Stimulated activated CD8-positive, alpha-beta memory T cell treated with anti-CD3 and anti-CD28 coated beads, Interleukin-15, amount 100 ng/mL, for 4 hours (primary cell): ENCODE measurements at regions not wholly inside any gene's neighbourhood (a gene's known extent, or its start where the extent isn't known, plus 50 kb on each side); places are given as distances from the start of the nearest gene placed in this dataset.

Source experiments
- DNase-seq, 2 donors: peaks; one replicate each; pipeline ENCODE4 v3.0.0-alpha.2; 2020; ENCODE audit warnings: low read depth in 2 of 2

DNA sequence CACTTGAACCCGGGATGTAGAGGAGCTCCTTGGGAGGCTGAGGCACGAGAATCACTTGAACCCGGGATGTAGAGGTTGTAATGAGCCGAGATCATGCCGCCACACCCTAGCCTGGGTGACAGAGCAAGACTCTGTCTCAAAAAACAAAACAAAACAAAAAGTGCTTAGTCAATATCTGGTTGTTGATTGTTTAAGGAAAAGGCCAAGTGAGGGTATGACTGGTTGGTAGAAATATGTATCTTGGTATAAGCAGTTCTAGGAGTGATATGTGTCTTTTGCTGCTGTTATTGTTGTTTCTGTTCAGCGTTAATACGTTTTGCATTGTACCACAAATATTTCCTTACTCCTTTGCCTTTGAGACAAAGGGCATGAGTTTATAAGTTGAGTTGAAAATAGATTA is 210.7 kb upstream of the DMRT1 start:
- DNase-seq: no peak

DNA sequence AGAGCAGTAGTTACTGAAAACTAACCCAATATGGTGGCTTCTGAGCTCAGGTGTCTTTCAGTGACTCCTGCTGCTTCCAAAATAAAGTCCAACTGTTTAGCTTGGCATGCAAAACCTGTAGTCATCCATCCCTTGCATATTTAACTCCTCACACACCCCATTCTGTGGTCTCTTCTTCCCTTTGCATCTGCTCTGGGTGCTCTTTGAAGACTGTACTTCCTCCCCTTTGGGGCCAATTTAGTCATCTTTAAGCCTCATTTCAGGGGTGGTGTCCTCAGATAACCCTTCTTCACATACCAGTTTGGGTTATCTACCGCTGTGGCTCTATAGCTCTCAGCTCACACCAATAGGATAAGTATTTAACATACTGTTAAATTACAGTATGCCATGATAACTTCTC is 209.9 kb upstream of the DMRT1 start:
- no peak for DNase-seq

DNA sequence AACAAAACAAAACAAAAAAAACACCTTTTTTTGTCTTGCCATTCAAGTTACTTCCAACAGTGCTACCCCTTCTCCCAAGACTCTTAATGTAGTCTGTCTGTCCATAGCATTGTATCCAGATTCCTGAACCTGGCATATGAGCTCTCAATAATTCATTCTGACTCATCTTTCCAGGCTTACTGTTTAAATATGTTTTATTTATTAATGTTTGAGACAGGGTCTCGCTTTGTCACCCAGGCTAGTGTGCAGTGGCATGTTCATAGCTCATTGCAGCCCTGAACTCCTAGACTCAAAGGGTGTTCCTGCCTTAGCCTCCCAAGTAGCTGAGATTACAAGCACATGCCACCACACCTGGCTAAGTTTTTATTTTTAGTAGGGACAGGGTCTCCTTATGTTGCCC is 208.0 kb upstream of the DMRT1 start:
- DNase-seq: no peak

DNA sequence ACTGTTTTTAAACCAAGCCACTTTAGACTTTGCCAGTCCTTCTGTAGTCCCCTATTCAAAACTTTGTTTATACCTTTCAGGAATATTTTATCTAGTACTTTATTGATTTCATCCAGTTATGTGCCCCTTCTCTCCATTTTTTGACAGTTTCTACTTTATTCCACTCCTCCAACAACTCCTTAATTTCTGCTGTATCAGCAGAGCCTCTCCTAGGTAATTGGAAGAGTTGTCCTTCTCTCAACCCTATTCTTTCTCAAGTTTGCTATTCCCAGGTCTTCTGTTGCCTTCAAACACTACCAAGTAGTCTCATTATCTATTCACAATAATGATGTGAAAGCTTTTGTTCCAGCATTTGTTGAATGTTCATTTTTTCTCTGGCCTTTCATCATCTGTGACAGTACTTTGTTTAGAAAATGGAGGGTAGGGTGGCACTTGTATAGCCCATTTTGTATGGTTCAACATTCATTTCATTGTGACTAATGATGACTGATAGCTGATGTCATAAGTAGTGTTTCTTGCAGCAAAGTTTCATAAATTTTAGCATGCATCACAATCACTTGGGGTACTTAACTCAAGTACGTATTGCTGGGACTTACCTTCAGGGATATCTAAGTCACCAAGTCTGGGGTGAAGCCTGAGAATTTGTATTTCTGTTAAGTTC is 204.4 kb upstream of the DMRT1 start:
- no peak for DNase-seq

GRCh38 chr9:638152-638551 is 203.3 kb upstream of the DMRT1 start:
- DNase-seq: no peak

- DNase-seq: no peak
Observed at GRCh38 chr9:642014-642413, 199.5 kb upstream of the DMRT1 start.

- no peak for DNase-seq
Observed at GRCh38 chr9:643966-644365, 197.5 kb upstream of the DMRT1 start.

- no peak for DNase-seq
Observed at GRCh38 chr9:647522-647921, 194.0 kb upstream of the DMRT1 start.

- DNase-seq: no peak
Observed at GRCh38 chr9:649128-650074, 192.1 kb upstream of the DMRT1 start.

- DNase-seq: no peak
Observed at GRCh38 chr9:650362-650761, 191.1 kb upstream of the DMRT1 start.

- DNase-seq: no peak
Observed at GRCh38 chr9:651371-651770, 190.1 kb upstream of the DMRT1 start.

GRCh38 chr9:652914-653313 is 188.6 kb upstream of the DMRT1 start:
- DNase-seq: no peak

DNA sequence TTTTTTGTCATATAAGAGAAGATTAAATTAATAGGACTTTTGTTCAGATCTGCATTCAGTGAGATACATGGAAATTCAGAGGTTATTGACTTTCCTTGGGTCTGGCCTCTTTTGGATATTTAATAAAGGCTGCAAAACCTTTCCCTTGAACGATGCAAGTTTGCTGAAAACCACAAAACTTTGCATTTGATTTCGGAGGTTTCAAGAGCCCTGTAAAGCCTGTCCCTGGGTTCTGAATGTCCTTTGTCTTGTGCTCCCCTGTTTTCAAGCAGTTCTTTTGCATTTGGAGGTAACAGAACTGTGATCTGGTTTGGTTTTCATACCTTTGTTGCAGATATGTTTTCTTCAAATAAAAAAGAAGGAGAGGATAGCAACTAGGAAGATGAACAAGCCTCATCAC is 188.1 kb upstream of the DMRT1 start:
- no peak for DNase-seq

DNA sequence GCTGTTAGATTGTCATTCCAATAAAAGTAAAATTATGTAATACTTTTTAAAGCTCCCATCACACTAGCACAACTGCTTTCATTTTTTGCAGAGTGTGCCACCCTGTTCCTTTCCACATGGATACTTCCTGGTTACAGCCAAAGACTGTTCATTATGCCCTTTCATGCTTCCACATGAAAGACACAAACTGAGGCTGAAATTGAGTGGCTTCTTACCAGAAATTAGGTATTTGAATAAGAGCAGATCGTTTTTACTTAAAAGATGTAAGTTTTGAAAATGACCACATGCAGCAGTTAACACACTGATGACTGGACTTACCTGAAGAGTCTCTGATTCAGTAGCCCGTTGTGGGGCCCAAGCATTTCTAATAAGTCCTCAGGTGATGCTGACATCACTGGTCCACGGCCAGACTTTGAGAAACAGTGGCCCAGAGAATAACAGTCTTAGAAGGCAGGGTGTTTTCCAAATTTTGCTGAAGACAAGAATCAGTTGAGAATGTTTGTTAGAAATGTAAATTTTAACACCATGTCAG is 187.6 kb upstream of the DMRT1 start:
- DNase-seq: no peak

DNA sequence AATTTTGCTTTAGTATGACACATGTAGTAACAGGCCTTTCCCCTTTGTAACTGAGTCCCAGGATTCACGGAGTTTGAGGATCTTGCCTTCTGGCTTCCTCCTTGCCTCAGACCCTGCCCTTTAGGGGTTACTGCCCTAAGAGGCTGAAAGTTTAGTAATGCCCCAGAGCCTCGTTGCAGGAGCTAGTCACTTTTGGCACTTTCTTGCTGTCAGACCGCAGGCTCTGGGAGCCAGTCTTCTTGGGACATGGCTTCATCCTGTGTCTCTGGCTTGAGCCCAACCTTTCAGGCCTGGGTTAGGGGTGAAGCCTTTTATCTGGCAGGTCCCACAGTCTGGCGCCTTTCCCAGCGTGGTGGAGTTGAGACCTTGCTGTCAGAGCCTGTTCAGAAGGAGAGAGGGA is 185.6 kb upstream of the DMRT1 start:
- DNase-seq: no peak

DNA sequence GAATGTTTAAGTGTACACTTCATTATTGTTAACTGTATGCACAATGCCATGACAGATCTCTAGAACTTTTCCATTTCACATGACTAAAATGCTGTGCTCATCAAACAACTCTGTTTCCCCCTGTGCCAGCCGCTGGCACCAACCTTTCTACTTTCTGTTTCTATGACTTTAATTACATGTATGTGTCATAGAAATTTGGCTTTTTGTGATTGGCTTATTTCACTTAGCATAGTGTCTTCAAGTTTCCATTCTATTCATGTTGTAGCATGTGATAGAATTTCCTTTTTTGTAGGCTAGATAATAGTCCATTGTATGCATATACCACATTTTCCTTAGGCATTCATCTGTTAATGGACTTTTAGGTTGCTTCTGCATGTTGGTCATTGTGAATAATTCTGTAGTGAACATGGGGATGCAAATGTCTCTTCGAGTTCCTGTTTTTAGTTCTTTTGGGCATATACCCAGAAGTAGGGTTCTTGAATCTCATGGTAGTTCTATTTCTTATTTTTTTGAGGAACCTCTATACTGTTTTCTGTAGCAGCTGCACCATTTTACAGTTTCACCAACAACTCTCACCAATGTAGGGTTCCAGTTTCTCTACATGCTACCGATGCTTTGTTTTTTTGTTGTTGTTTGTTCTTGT is 184.4 kb upstream of the DMRT1 start:
- no peak for DNase-seq

DNA sequence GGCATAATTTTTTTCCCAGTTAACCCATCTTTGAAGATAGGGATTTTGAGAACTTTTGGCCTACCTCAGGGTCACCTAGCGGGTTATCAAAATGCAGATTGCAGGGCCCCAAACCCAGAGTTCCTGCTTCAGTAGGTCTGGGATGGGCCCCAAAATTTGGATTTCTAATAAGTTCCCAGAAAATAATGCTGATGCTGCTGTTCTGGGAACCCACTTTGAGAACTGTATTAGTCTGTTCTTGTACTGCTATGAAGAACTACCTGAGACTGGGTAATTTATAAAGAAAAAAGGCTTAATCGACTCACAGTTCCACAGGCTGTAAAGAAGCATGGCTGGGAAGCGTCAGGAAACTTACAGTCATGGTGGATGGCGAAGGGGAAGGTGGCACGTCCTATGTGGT is 182.2 kb upstream of the DMRT1 start:
- no peak for DNase-seq

GRCh38 chr9:660227-660626 is 181.3 kb upstream of the DMRT1 start:
- no peak for DNase-seq

DNA sequence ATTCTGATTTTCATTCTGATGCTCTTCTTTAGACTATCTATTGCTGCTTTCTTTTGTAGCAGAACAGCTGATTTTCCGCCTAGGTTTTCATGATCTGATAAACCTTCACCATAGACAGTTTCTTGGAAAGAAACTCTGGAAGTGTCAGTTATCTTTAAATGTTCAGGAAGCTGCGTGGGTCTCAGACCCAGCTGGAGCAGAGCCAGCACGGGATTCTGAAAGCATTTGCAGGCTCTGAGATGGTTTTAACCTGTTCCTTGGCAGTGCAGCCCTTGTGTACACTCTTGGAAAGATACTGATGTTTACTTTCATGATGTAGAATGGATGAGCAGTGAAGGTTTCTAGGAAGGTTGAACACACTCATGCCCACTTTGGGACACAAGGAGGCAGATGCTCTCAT is 178.0 kb upstream of the DMRT1 start:
- no peak for DNase-seq

GRCh38 chr9:665296-665695 is 176.2 kb upstream of the DMRT1 start:
- no peak for DNase-seq

DNA sequence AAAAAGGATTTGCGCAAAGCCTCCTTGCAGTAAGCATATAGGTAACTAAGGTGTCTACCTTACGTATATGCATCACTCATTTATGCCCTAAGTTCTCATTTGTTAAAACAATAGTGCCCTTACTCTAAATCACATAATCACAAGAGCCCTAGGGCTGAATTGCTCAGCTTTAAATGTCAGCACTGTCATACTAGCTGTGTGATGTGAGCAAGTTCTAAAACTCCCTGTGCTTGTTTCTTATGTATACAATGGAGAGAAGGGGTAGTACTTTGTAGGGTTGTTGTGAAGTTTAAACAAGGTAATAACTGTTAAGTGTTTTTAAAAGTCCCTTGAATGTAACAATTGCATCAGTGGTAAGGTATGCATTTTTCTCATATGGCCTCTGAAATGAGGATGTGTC is 169.5 kb upstream of the DMRT1 start:
- DNase-seq: no peak

DNA sequence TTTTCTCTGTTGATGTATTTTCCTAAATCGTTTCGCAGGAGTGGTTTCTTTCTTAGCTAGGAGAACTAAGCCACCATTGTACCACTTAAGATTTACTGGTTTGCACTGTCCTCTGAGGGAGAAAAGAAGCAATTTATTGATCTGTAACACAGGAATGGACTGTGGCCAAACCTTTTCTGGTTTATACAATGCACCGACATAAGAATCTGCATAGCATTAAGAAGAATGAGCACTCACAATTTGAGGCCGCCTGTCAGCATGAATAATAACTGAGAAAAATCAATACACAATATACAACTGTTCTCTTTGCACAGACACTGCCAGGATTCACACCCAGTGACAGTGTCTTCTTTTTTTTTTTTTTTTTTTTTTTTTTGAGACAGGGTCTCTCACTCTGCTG is 168.6 kb upstream of the DMRT1 start:
- no peak for DNase-seq
